GM19238 (cell line): ENCODE measurements at regions not wholly inside any gene's neighbourhood (a gene's known extent, or its start where the extent isn't known, plus 50 kb on each side); places are given as distances from the start of the nearest gene placed in this dataset.
"Not testable (repeated sequence)": the region's sequence is repeated elsewhere in the genome, so short reads cannot be mapped to it uniquely, and the experiment has no call there.

ENCODE experiments used
- DNase-seq: peaks from one replicate; pipeline ENCODE4 v3.0.0; 2011; ENCODE audit warnings: low spot score; ENCODE audit not compliant: insufficient read length

- DNase-seq: no peak
Observed at GRCh38 chr6:115272311-115272710, 788.4 kb downstream of the FRK start.

- DNase-seq: no peak
Observed at GRCh38 chr6:115271434-115271833, 789.3 kb downstream of the FRK start.

- DNase-seq: no peak
Observed at GRCh38 chr6:115270953-115271352, 789.7 kb downstream of the FRK start.

GRCh38 chr6:115241373-115241772 lies 819.3 kb downstream of the FRK start:
- no peak for DNase-seq

GRCh38 chr6:115221198-115221597 lies 839.5 kb downstream of the FRK start:
- no peak for DNase-seq

- DNase-seq: no peak
Observed at GRCh38 chr6:115220551-115221159, 840.0 kb downstream of the FRK start.

GRCh38 chr6:115219645-115220044 lies 841.0 kb downstream of the FRK start:
- no peak for DNase-seq

GRCh38 chr6:115216835-115217234 lies 843.9 kb downstream of the FRK start:
- DNase-seq: no peak

- no peak for DNase-seq
Observed at GRCh38 chr6:115214283-115214682, 846.4 kb downstream of the FRK start.

- DNase-seq: no peak
Observed at GRCh38 chr6:115203381-115203780, 857.3 kb downstream of the FRK start.

- DNase-seq: no peak
Observed at GRCh38 chr6:115194981-115195638, 852.3 kb upstream of the HS3ST5 start.

GRCh38 chr6:115191989-115192388 lies 849.2 kb upstream of the HS3ST5 start:
- DNase-seq: no peak

GRCh38 chr6:115190534-115190933 lies 847.7 kb upstream of the HS3ST5 start:
- no peak for DNase-seq

- DNase-seq: not testable (repeated sequence)
Observed at GRCh38 chr6:115175456-115175855, 832.6 kb upstream of the HS3ST5 start.

GRCh38 chr6:115165912-115166311 lies 823.1 kb upstream of the HS3ST5 start:
- DNase-seq: not testable (repeated sequence)

- DNase-seq: no peak
Observed at GRCh38 chr6:115159733-115160132, 816.9 kb upstream of the HS3ST5 start.

- no peak for DNase-seq
Observed at GRCh38 chr6:115137910-115138309, 795.1 kb upstream of the HS3ST5 start.

- no peak for DNase-seq
Observed at GRCh38 chr6:115133790-115134189, 791.0 kb upstream of the HS3ST5 start.

GRCh38 chr6:115131709-115132490 lies 789.1 kb upstream of the HS3ST5 start:
- no peak for DNase-seq

GRCh38 chr6:115121513-115121912 lies 778.7 kb upstream of the HS3ST5 start:
- DNase-seq: not testable (repeated sequence)

- DNase-seq: no peak
Observed at GRCh38 chr6:115120391-115120790, 777.6 kb upstream of the HS3ST5 start.

GRCh38 chr6:115091461-115091860 lies 748.6 kb upstream of the HS3ST5 start:
- no peak for DNase-seq
